ENCODE measurements at regions not wholly inside any gene's neighbourhood (a gene's known extent, or its start where the extent isn't known, plus 50 kb on each side); places are given as distances from the start of the nearest gene placed in this dataset.

DNA sequence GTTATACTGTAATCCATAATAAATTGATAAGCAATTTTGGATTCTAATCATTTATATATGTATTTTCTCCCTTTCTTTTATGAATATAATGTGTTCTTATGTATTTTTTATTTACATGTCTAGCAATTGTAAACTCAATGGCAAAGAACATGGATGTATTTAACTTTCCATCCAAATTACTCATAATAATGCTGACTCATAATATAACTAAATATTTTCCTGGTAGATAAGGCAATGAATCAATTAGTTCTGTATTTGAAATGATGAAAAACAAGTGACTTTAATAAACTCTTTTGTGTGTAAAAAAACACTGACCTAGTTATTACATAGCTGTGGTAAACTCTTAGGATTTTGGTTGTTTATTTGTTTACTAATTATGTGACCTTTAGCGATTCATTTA is 211.2 kb downstream of the DTHD1 start:
- DNase-seq (ENCODE audit: low read depth in 2 of 2, low spot score in 1 of 2) = no peak

DNA sequence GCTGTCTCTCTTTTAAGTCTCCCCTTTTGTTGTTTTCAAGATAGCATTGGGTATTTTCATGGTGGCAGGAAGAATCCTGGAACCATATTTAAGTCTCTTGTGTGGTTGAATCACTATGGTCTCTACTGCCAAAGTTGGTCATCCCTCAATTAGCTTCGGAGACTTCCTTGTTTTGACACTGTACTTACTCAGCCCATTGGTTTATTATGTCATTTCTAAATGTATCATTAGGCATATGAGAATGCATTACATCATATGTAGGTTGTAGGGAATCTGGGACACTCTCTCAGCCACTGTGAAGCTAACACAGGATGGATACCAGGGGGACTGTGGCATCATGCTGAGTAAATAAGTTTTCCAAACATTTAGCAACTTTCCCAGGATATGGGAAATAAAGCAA is 211.8 kb downstream of the DTHD1 start:
- no peak for DNase-seq (ENCODE audit: low read depth in 2 of 2, low spot score in 1 of 2)

DNA sequence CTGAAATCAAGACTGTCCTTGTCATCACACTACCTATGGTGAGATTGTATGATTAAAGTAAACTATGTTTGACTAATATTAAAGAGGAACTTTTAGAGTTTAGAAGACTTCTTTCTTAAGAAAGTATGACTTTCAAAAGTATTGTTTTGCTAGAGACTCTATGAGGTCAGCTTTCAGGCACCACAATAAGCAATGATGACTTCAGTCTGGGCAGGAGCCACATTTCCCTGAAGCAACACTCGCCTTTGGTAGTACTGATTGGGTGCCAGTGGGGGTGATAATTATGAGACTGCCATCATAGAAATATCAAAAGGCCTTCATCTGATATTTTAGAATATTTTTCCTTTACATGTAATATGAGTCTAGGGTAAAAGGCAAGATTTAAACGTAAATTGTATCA is 212.6 kb downstream of the DTHD1 start:
- DNase-seq (ENCODE audit: low read depth in 2 of 2, low spot score in 1 of 2) = no peak

DNA sequence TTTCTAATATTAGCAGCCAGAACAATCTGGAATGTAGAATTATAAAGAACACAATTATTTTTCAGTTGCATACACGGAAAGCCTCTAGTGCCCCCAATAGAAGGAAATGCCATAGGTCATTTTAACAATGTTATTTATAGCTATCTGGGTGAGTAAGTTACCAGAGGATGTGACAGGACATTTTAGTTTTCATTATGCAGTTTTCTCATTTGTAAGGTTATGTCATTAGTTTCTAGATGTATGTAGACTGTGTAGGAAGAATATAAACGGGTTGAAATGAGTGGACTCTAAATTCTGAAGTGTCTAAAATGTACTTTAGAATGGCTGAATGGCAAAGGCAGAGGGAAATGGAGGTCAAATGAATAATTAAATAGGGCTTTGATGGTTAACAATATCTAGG is 213.3 kb downstream of the DTHD1 start:
- no peak for DNase-seq (ENCODE audit: low read depth in 2 of 2, low spot score in 1 of 2)

DNA sequence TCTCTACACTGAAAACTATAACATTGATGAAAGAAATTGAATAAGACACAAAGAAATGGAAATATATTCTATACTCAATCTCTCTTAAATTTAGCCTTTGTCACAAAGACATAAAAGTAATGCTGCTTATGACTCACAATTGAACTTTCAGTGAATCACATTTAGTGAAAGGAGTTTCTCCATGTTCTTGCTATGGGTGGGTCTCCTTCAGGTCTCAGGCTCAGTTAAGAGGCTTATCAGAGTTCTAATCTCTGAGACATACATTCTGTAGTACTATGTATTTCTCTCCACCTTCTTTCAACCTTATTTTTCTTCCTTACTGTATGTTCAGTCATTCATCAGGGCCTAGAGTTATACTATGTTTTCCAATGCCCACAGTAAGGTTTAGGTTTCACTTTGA is 220.9 kb downstream of the DTHD1 start:
- no peak for DNase-seq (ENCODE audit: low read depth in 2 of 2, low spot score in 1 of 2)

DNA sequence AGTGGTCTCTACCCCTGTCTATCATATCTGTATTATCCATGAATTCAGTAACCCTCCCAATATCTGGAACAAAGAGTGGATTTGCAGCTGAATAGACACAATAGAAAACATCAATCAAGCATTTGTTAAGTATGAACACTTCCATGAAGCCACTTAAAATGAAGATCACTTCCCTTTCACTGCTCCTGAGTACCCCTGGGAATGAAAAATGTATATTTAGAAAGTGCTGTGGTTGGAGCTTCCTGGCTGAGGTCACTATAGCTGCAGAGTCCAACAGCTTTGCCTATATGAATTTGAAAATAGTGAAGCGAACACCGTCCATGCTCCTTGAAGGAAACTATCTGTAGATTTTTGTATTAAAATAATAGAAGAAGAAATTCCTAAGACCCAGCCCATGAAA is 227.0 kb downstream of the DTHD1 start:
- DNase-seq (ENCODE audit: low read depth in 2 of 2, low spot score in 1 of 2) = no peak

DNA sequence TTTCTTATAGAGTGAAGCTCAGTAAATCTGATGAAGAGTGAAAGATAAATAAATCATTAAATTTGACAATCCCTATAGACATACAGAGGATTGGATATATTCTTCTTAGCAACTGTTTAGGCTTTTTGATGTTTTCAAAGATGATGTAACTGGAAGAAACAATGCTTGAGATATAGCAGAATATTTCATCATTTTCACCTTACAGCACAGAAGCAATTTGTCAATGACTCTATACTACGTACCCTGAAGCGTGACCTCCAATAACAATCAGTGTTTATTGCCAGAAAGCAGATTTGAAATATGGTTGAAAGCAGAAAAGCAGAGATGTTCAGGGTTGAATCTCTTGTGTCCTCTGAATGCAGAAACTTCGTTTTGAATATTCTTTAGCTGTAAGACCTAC is 228.4 kb downstream of the DTHD1 start:
- no peak for DNase-seq (ENCODE audit: low read depth in 2 of 2, low spot score in 1 of 2)

DNA sequence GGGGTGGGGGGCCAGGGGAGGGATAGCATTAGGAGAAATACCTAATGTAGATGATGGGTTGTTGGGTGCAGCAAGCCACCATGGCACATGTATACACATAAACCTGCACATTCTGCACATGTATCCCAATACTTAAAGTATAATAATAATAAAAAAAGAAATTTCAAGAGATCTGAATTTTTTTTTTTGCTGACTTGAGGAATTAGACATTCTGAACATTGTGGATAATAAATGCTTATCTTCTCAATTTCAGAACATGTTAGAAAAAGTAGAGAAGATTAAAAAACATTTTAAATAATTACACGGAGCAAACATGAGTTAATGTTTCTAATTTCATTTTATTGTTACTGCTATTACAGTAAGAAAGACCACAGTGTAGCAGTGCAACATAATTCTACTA is 230.4 kb downstream of the DTHD1 start:
- no peak for DNase-seq (ENCODE audit: low read depth in 2 of 2, low spot score in 1 of 2)

DNA sequence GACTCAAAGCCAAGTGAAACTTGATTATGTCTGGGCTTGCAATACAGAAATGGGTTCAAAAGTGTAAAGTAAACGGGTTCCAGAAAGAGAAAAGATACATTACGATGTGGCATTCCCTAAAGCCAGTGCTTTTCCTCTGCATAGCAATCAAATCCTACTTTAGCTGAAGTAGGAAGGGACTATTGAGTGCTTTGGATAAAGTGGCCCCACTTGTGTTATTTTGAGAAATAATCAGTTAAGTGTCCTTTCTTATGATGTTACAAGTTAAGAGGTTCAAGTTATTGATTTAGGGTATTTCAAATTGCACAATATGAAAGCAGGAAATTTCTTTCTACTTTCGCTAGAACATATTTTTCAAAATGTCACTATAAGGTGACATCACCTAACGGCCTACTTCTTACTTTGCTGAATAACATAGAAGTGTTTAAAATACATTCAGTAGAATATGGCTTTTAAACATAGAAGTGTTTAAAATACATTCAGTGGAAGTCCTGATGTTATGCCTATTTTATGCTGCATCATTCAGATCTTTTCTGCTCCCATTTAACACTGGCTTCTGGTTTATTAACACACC is 235.2 kb downstream of the DTHD1 start:
- DNase-seq (ENCODE audit: low read depth in 2 of 2, low spot score in 1 of 2) = no peak

DNA sequence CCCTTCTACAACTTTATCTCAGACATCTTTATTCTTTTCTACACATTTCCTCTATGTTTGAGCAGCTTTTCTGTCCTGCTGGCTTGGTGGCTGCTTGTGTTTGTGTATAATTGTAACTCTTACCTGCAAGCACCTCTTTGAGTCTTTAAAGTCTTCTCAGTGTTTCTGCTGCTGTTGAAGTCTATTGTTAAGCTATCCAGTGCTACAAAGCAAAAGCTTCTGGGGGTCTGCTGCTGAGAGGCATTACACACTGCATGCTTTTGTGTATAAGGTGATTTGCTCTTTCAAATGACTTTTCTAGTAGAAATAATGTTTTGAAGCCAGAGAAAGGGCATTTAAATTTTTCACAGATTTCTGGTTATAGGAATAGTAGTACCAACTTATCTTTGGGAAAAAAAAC is 241.8 kb downstream of the DTHD1 start:
- no peak for DNase-seq (ENCODE audit: low read depth in 2 of 2, low spot score in 1 of 2)

DNA sequence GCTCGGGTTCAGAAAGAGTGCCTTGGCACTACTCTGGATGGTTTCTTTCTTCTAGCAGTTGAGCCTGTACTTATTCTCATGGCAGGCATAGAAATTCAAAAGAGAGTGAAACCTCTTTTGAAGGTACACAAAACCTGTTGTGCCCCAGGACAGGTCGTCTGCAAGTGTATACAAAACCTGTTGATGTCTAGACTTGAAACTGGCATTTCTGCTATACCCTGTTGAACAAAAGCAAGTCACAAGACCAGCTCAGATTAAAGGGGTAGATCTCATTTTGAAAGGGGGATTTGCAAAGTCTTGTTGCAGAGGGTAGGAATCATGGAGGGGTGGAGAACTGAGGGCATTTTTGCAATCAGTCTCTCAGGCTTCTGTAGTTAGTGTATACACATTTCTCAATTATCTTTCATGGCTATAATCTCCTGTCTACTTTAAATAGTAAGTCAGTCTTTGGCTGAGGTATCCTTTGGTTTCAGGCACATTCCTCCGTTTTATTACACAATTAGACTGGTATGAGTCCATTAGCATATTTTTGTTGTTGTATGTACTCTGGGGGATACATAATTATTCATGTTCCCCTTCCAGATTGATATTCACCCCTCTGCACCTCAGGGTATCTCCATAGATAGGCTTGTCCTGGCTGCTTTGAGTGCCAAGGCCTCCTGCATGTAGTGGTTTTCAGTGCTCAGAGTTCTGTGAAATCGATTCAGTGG is 251.4 kb downstream of the DTHD1 start:
- no peak for DNase-seq (ENCODE audit: low read depth in 2 of 2, low spot score in 1 of 2)

DNA sequence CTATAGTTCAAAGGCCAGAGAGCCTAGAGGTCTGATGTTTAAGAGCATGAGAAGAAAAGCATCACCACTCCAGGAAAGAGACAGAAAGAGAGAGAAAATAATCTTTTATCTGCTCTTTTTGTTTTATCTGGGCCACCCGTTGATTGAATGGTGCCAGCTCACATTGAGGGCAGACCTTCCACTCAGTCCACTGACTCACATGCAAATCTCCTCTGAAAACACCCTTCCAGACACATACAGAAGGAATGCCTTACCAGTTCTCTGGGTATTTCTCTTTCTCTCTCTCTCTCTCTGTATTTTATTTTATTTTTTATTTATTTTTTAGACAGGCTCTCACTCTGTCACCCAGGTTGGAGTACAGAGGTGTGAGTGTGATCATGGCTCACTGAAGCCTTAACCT is 252.5 kb downstream of the DTHD1 start:
- DNase-seq (ENCODE audit: low read depth in 2 of 2, low spot score in 1 of 2) = no peak

DNA sequence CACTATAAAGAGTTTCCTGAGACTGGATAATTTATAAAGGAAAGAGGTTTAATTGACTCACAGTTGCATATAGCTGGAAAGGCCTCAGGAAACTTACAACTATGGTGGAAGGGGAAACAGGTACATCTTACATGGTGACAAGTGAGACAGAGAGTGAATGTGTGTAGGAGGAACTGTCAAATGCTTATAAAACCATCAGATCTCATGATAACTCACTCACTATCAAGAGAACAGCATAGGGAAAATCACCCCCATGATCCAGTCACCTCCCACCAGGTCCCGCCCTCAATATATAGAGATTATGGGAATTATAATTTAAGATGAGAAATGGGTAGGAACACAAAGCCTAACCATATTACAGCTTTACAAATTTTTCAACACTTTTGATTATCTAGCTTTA is 266.0 kb downstream of the DTHD1 start:
- no peak for DNase-seq (ENCODE audit: low read depth in 2 of 2, low spot score in 1 of 2)

DNA sequence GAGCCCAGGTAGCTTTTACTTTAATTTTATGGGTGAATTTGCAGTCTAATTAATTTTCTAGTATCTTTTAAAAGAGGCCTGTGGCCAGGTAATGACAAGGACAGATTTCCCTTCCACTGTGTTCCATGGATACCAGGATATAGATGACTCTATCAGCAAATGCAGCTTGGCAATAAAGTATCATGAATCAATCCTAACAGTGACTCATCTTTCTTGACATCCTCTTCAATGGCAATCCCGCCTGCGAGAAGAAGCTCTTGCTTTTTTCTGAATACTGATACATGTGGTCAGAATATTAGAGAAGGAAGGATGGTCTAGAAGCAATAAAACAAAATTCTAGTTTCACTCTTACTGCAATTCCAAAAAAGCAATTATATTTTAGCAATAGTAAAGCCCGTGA is 267.8 kb downstream of the DTHD1 start:
- DNase-seq (ENCODE audit: low read depth in 2 of 2, low spot score in 1 of 2) = no peak

DNA sequence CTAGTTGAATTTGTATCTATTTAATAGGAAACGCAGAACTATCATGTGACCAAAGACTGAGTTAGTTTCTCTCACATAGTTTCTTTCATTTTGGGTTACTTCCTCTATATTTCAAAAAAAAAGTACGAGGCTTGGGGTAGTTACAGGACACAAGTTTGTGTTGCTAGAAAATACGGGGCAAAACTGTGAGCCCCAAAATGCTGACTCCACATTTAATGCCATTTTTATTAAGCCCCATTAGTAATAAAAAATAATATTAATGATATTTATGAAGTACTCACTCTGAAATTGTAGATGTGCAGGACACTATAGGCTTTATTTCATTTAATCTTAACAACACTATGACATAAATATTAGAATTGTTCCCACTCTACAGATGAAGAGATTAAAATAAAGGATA is 268.6 kb downstream of the DTHD1 start:
- DNase-seq (ENCODE audit: low read depth in 2 of 2, low spot score in 1 of 2) = no peak

DNA sequence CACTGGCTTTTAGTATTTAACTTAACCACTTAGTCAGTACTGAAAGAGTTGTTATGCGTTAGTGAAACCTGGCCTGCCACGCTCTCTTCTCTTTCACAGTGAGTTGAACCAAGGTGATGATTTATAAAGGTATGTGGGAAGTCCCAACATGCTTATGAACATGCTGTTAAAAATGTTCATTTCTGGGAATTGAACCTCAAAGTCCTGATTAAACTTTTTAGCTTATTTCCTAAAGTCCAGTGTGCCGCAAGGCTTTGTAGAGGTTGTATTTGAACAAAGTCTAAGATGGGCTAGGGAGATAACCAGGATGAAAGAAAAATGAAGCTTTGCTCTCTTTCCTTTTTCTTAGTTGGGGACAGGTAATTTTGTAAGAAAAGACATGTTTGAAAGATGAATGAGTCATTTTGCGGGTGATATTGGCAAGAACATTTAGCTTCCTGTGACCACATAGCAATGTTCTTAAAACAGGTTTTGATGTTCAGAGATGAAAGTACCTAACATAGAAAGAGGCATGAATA is 270.3 kb downstream of the DTHD1 start:
- no peak for DNase-seq (ENCODE audit: low read depth in 2 of 2, low spot score in 1 of 2)

DNA sequence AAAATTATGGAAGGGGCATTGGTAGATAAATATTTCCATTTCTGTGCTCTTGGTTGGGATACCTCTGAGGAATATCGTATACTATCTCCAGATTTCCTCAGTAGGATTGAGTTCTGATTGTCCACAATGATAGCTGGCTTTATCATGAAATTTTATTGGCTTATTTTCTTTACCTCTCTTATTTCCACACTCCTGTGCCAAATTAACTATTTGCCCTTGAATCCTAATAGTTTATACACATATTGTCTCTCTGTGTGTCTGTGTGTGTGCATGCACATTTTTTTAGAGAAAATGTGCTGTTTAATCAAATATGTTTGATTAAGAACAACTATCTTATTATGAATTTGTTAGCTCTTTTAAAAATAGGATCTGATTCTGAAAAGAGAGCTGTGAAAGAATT is 271.6 kb downstream of the DTHD1 start:
- DNase-seq (ENCODE audit: low read depth in 2 of 2, low spot score in 1 of 2) = no peak

DNA sequence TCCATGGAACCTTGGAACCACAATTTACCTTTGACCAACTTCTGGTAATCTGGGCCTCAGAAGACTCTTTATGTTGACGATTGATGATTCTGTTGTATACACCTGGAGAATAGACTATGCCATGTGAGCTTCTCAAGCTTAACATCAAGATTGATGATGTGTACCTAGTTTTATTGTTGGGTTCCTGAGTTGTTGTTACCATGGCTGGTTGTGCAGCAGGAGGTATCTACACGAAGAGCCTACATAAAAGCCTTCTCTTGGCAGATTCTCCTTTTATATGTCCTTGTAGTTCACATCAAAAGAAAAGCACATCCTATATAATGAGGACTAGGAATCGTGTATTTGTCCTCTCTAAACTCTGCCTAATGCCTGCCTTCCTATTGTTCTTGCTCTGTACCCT is 272.0 kb downstream of the DTHD1 start:
- no peak for DNase-seq (ENCODE audit: low read depth in 2 of 2, low spot score in 1 of 2)

DNA sequence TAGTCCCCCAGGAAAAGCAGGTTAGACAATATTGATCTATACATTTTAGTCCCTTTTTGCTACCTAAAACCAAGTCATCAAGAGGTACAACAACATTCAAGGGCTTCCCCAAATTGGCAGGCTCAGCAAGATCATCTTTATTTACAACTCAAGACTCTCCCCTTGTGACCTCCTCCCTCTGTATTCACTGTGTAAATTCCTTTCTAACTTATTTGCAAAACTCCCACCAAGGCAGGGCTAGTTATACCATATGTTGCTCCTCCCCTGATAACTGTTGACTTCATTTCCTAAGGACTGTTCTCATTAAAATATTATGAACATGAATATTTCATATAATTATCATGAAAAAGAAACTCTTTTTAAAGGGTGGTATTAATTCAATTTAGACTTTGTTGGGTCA is 275.6 kb downstream of the DTHD1 start:
- DNase-seq (ENCODE audit: low read depth in 2 of 2, low spot score in 1 of 2) = no peak

DNA sequence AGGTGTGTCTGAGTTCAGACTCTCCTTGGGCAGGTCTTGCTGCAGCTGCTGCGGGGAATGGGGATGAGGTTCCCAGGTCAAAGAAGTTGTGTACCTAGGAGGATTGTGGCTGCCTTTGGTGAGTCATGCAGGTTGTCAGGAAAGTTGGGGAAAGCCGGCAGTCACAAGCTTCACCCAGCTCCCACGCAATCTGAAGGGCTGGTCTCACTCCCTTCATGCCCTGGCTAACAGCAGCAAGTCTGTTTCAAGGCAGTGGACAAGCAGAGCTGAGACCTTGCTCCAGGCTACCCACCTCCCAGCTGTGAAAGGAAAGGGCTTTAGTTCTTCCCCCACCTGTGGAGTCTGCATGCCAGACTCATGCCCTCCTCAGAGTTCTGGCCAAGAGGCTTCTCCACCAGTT is 287.2 kb downstream of the DTHD1 start:
- DNase-seq (ENCODE audit: low read depth in 2 of 2, low spot score in 1 of 2) = no peak

DNA sequence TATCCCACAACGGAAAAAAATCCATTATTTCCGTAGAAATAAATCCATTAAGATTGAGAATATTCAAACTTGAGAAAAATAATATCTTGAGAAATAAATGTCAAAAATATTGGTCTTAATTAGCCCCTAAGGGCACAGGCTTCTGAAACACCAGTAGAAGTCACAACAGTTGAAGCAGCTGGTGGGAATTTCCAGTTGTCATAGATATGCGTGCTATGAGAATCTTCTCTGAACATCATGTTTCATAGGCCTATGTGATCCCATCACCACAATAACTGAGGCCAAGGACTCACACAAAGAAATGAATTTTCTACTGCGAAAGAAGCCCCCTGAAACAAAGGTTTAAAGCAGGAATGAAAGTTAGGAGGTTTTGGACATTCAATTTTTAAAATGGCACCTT is 292.0 kb downstream of the DTHD1 start:
- no peak for DNase-seq (ENCODE audit: low read depth in 2 of 2, low spot score in 1 of 2)

DNA sequence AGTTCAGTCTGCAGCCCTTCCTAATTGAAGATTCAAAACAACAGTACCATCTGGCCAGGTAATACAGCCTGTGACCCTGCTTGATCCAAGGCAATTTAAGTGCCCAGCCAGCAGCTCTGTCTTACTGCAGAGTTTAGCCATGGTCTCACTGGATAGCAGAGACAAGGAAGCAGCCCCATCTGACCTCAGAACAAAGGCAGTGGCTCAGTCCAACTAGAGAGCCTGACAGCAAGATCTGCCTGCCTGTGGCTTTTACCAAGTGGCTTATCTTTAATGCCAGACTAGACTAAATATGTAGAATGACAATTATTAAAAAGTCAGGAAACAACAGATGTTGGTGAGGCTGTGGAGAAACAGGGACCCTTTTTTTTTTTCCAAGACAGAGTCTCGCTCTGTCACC is 293.4 kb downstream of the DTHD1 start:
- no peak for DNase-seq (ENCODE audit: low read depth in 2 of 2, low spot score in 1 of 2)

DNA sequence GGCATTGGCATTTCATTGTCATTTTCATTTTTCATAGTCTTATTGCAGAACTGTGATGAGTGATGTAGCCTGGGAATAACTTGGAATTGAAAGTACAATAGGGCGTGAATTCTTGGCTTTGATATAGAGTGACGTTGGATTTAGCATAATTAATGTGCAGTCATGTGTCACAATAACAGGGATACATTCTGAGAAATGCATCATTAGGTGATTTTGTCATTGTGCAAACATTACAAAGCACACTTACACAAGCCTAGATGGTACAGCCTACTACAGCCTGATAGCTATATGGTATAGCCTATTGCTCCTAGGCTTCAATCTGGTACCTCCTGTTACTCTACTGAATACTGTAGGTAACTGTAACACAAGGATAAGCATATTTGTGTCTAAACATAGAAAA is 300.8 kb downstream of the DTHD1 start:
- no peak for DNase-seq (ENCODE audit: low read depth in 2 of 2, low spot score in 1 of 2)
